Gastroesophageal sphincter (tissue), 3 donors: ENCODE measurements at regions not wholly inside any gene's neighbourhood (a gene's known extent, or its start where the extent isn't known, plus 50 kb on each side); places are given as distances from the start of the nearest gene placed in this dataset.

Experiments
- EP300 ChIP-seq: sonication (generic); formaldehyde crosslinking; IDR thresholded peaks from one replicate; pipeline ENCODE4 v1.6.1; 2017; ENCODE audit warnings: antibody characterized with exemption, mild to moderate bottlenecking
- POLR2A ChIP-seq, 2 donors: fragments of 450-650 bp; IDR thresholded peaks; one replicate each; pipeline ENCODE4 v1.6.1; 2017; ENCODE audit warnings: antibody characterized with exemption in 2 of 2, mild to moderate bottlenecking in 2 of 2, moderate library complexity in 1 of 2
- POLR2AphosphoS5 ChIP-seq: sonication (generic); formaldehyde crosslinking; IDR thresholded peaks from one replicate; pipeline ENCODE4 v1.6.1; 2017; ENCODE audit warnings: antibody characterized with exemption
- TF ChIP-seq, protein P1 (sequence below), 4 experiments: fragments of 200-600 bp in 2 of 4; fragments of 450-650 bp in 2 of 4; sonication (generic) in 1 of 4; IDR thresholded peaks; one replicate each; pipeline ENCODE4 v1.5.1; 2017 to 2019; ENCODE audit warnings: antibody characterized with exemption in 4 of 4, mild to moderate bottlenecking in 2 of 4, moderate library complexity in 2 of 4

DNA sequence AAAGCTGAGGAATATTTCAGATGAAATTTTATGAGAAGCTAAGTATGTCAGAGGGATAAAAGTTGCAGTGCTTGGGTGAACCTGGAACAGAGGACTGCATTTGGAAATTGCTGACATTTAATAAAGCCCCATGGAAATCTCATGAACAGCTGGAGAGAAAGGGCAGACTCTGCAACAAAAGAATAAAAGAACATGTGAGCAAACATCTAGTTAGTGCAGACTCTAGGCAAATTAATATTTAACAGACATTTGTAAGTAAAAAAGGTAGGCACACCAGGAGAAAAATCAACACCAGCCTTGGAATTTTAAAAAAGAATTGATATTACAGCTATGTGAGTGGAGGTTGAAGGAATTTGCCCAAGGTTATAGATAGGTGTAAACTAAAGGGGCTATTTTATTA is 114.6 kb upstream of the PUDP start:
- TF ChIP-seq POLR2A (IDR thresholded peaks at IDR 0.05): no peak
- TF ChIP-seq, protein P1, sequence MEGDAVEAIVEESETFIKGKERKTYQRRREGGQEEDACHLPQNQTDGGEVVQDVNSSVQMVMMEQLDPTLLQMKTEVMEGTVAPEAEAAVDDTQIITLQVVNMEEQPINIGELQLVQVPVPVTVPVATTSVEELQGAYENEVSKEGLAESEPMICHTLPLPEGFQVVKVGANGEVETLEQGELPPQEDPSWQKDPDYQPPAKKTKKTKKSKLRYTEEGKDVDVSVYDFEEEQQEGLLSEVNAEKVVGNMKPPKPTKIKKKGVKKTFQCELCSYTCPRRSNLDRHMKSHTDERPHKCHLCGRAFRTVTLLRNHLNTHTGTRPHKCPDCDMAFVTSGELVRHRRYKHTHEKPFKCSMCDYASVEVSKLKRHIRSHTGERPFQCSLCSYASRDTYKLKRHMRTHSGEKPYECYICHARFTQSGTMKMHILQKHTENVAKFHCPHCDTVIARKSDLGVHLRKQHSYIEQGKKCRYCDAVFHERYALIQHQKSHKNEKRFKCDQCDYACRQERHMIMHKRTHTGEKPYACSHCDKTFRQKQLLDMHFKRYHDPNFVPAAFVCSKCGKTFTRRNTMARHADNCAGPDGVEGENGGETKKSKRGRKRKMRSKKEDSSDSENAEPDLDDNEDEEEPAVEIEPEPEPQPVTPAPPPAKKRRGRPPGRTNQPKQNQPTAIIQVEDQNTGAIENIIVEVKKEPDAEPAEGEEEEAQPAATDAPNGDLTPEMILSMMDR (IDR thresholded peaks at IDR 0.05): no peak
- TF ChIP-seq POLR2AphosphoS5: no peak
- TF ChIP-seq EP300: no peak
